OCI-LY3 (cell line): ENCODE measurements at regions not wholly inside any gene's neighbourhood (a gene's known extent, or its start where the extent isn't known, plus 50 kb on each side); places are given as distances from the start of the nearest gene placed in this dataset.

ENCODE experiments used
- CTCF ChIP-seq: fragments of 200-600, 300-600 bp; sonication (generic); IDR thresholded peaks from 2 replicates; pipeline ENCODE4 v1.5.1; 2014; ENCODE audit warnings: antibody characterized with exemption, low read length, low read depth
- EZH2phosphoT487 ChIP-seq: fragments of 200-600 bp; shearing (Covaris generic); IDR thresholded peaks from 2 replicates; pipeline ENCODE4 v1.6.1; 2018; ENCODE audit warnings: antibody characterized with exemption, mixed run types, low read depth

GRCh38 chr14:43665570-43666267, 841.4 kb downstream of the FSCB start:
- TF ChIP-seq EZH2phosphoT487: no peak
- TF ChIP-seq CTCF: no peak
